Activated CD4-positive, alpha-beta T cell treated with anti-CD3 and anti-CD28 coated beads for 36 hours (primary cell): ENCODE measurements at regions not wholly inside any gene's neighbourhood (a gene's known extent, or its start where the extent isn't known, plus 50 kb on each side); places are given as distances from the start of the nearest gene placed in this dataset.
"Not testable (repeated sequence)": the region's sequence is repeated elsewhere in the genome, so short reads cannot be mapped to it uniquely, and the experiment has no call there.

Experiments used
- ATAC-seq: fragments of 200-7000 bp; cut with Tn5 transposase; one replicate; pipeline ENCODE4 v1.10.0; 2021; ENCODE audit warnings: mild to moderate bottlenecking, moderate library complexity
- CTCF ChIA-PET: fragments of 350-600 bp; sonication (Branson Sonifier 250); formaldehyde crosslinking; loops from one replicate; lab custom pipeline; 2021; ENCODE audit warnings: antibody characterized with exemption; lab: Charles Lee
- POLR2A ChIA-PET: fragments of 350-600 bp; sonication (Branson Sonifier 250); formaldehyde crosslinking; loops from one replicate; lab custom pipeline; 2021; ENCODE audit warnings: antibody characterized with exemption, inconsistent platforms; lab: Charles Lee
- DNase-seq: peaks from one replicate; pipeline ENCODE4 v3.0.0-alpha.2; 2020
- H3K27ac Mint-ChIP-seq: one replicate; pipeline ENCODE4 v1.8.0; 2021; ENCODE audit warnings: mixed read lengths
- H3K27me3 Mint-ChIP-seq: one replicate; pipeline ENCODE4 v1.8.0; 2021; ENCODE audit warnings: mixed read lengths
- H3K36me3 Mint-ChIP-seq: one replicate; pipeline ENCODE4 v1.8.0; 2021; ENCODE audit warnings: low read depth, mixed read lengths
- H3K4me1 Mint-ChIP-seq: one replicate; pipeline ENCODE4 v1.8.0; 2021; ENCODE audit warnings: mixed read lengths
- H3K4me3 Mint-ChIP-seq: one replicate; pipeline ENCODE4 v1.8.0; 2021; ENCODE audit warnings: mild to moderate bottlenecking, moderate library complexity, mixed read lengths
- H3K9me3 Mint-ChIP-seq: one replicate; pipeline ENCODE4 v1.8.0; 2021; ENCODE audit warnings: low read depth, mixed read lengths
- intact Hi-C, 2 experiments: fragments of 100-400 bp; cut with DNase I in 1 of 2; cut with micrococcal nuclease in 1 of 2; formaldehyde crosslinking; loops; one replicate each; pipeline versions ENCODE4 v1.14.2 to v1.15.1; 2022 to 2024; cut with DNase I, micrococcal nuclease

- Mint-ChIP-seq H3K27me3 (no peaks in the 10 kb centered on the region), H3K4me3 (no peak overlapping the region), H3K36me3 (no peaks in the 10 kb centered on the region), H3K9me3 (peaks cover 4% of the 10 kb centered on the region), H3K4me1 (no peaks in the 10 kb centered on the region), H3K27ac (no peak overlapping the region)
- ATAC-seq, result no peak
- POLR2A ChIA-PET, result no interaction called here
- CTCF ChIA-PET, result interaction anchor here (0.7 kb wide), 1 partner anchor 430 kb away, joined by 3 read pairs; no protein-coding TSS in a partner anchor
- intact Hi-C loops, result no loop called here
- no peak for DNase-seq
These were observed 276.8 kb upstream of the GRM3 start for GRCh38 chr7:86366946-86367345.

- CTCF ChIA-PET, H3K36me3 Mint-ChIP-seq, H3K27ac Mint-ChIP-seq, H3K9me3 Mint-ChIP-seq, H3K27me3 Mint-ChIP-seq, DNase-seq, intact Hi-C loops, ATAC-seq, POLR2A ChIA-PET, H3K4me3 Mint-ChIP-seq, H3K4me1 Mint-ChIP-seq: not testable (repeated sequence)
These were observed 303.3 kb upstream of the GRM3 start for GRCh38 chr7:86340407-86340806.

GRCh38 chr7:86339051-86339450 is 304.7 kb upstream of the GRM3 start:
- Mint-ChIP-seq H3K36me3 (no peaks in the 10 kb centered on the region), H3K4me1 (no peaks in the 10 kb centered on the region), H3K9me3 (peaks cover 2% of the 10 kb centered on the region), H3K27me3 (no peaks in the 10 kb centered on the region), H3K27ac (no peak overlapping the region), H3K4me3 (no peak overlapping the region)
- CTCF ChIA-PET, result no interaction called here
- POLR2A ChIA-PET, result no interaction called here
- intact Hi-C loops, result no loop called here
- DNase-seq, result no peak
- no peak for ATAC-seq

- Mint-ChIP-seq H3K9me3 (no peaks in the 10 kb centered on the region), H3K36me3 (no peaks in the 10 kb centered on the region), H3K4me1 (no peaks in the 10 kb centered on the region), H3K27me3 (no peaks in the 10 kb centered on the region), H3K27ac (no peak overlapping the region), H3K4me3 (no peak overlapping the region)
- ATAC-seq (no peak), DNase-seq (no peak)
- POLR2A ChIA-PET, result no interaction called here
- intact Hi-C loops, result no loop called here
- CTCF ChIA-PET, result interaction anchor here (0.6 kb wide), 1 partner anchor 23 kb away, joined by 3 read pairs; no protein-coding TSS in a partner anchor
These were observed 314.8 kb upstream of the GRM3 start for GRCh38 chr7:86328801-86329433.

GRCh38 chr7:86326847-86327246 is 316.9 kb upstream of the GRM3 start:
- Mint-ChIP-seq H3K9me3 (no peaks in the 10 kb centered on the region), H3K4me3 (no peak overlapping the region), H3K27me3 (no peaks in the 10 kb centered on the region), H3K36me3 (no peaks in the 10 kb centered on the region), H3K27ac (no peak overlapping the region), H3K4me1 (no peaks in the 10 kb centered on the region)
- ChIA-PET CTCF (no interaction called here), POLR2A (no interaction called here)
- no peak for ATAC-seq
- intact Hi-C loops, result no loop called here
- DNase-seq, result no peak

GRCh38 chr7:86320889-86321288 is 322.8 kb upstream of the GRM3 start:
- intact Hi-C loops, result no loop called here
- DNase-seq, result no peak
- Mint-ChIP-seq H3K9me3 (peaks cover 1% of the 10 kb centered on the region), H3K36me3 (no peaks in the 10 kb centered on the region), H3K27me3 (no peaks in the 10 kb centered on the region), H3K4me1 (no peaks in the 10 kb centered on the region), H3K27ac (no peak overlapping the region), H3K4me3 (no peak overlapping the region)
- ChIA-PET CTCF (no interaction called here), POLR2A (no interaction called here)
- ATAC-seq, result no peak

GRCh38 chr7:86320341-86320740 is 323.4 kb upstream of the GRM3 start:
- Mint-ChIP-seq H3K27ac (no peak overlapping the region), H3K36me3 (no peaks in the 10 kb centered on the region), H3K4me1 (no peaks in the 10 kb centered on the region), H3K27me3 (no peaks in the 10 kb centered on the region), H3K4me3 (no peak overlapping the region), H3K9me3 (peaks cover 1% of the 10 kb centered on the region)
- ATAC-seq (no peak), DNase-seq (no peak)
- POLR2A ChIA-PET, result no interaction called here
- intact Hi-C loops, result no loop called here
- CTCF ChIA-PET, result no interaction called here

- no peaks in the 10 kb centered on the region for H3K36me3 Mint-ChIP-seq
- ChIA-PET CTCF (no interaction called here), POLR2A (no interaction called here)
- ATAC-seq, result no peak
- peaks cover 3% of the 10 kb centered on the region for H3K9me3 Mint-ChIP-seq
- H3K4me3 Mint-ChIP-seq, result no peak overlapping the region
- H3K27me3 Mint-ChIP-seq, result no peaks in the 10 kb centered on the region
- no peak for DNase-seq
- H3K27ac Mint-ChIP-seq, result no peak overlapping the region
- no peaks in the 10 kb centered on the region for H3K4me1 Mint-ChIP-seq
- intact Hi-C loops, result no loop called here
These were observed 329.9 kb upstream of the GRM3 start for GRCh38 chr7:86313842-86314241.

GRCh38 chr7:86301301-86301700 is 342.4 kb upstream of the GRM3 start:
- ATAC-seq, result no peak
- no peak for DNase-seq
- Mint-ChIP-seq H3K4me1 (no peaks in the 10 kb centered on the region), H3K27ac (no peak overlapping the region), H3K4me3 (no peak overlapping the region), H3K36me3 (no peaks in the 10 kb centered on the region), H3K9me3 (no peaks in the 10 kb centered on the region), H3K27me3 (no peaks in the 10 kb centered on the region)
- CTCF ChIA-PET, result no interaction called here
- POLR2A ChIA-PET, result no interaction called here
- intact Hi-C loops, result no loop called here

GRCh38 chr7:86295526-86295925 is 348.2 kb upstream of the GRM3 start:
- Mint-ChIP-seq H3K36me3 (no peaks in the 10 kb centered on the region), H3K27ac (no peak overlapping the region), H3K4me3 (no peak overlapping the region), H3K9me3 (no peaks in the 10 kb centered on the region), H3K27me3 (no peaks in the 10 kb centered on the region), H3K4me1 (no peaks in the 10 kb centered on the region)
- POLR2A ChIA-PET, result no interaction called here
- ATAC-seq, result no peak
- CTCF ChIA-PET, result no interaction called here
- intact Hi-C loops, result no loop called here
- no peak for DNase-seq

GRCh38 chr7:86282014-86282682 is 361.6 kb upstream of the GRM3 start:
- no peak overlapping the region for H3K27ac Mint-ChIP-seq

GRCh38 chr7:86280150-86280549 is 363.6 kb upstream of the GRM3 start:
- H3K4me1 Mint-ChIP-seq, result no peaks in the 10 kb centered on the region
- H3K9me3 Mint-ChIP-seq, result peaks cover 5% of the 10 kb centered on the region
- POLR2A ChIA-PET, result no interaction called here
- CTCF ChIA-PET, result no interaction called here
- H3K27ac Mint-ChIP-seq, result no peak overlapping the region
- H3K36me3 Mint-ChIP-seq, result no peaks in the 10 kb centered on the region
- H3K27me3 Mint-ChIP-seq, result no peaks in the 10 kb centered on the region
- intact Hi-C loops, result no loop called here
- H3K4me3 Mint-ChIP-seq, result no peak overlapping the region
- DNase-seq, result no peak
- no peak for ATAC-seq

More at GRCh38 chr7:86282014-86282682, 361.6 kb upstream of the GRM3 start:
- POLR2A ChIA-PET, result no interaction called here
- H3K36me3 Mint-ChIP-seq, result no peaks in the 10 kb centered on the region
- ATAC-seq, result no peak
- CTCF ChIA-PET, result no interaction called here
- no peak overlapping the region for H3K4me3 Mint-ChIP-seq
- no peaks in the 10 kb centered on the region for H3K27me3 Mint-ChIP-seq
- peaks cover 5% of the 10 kb centered on the region for H3K9me3 Mint-ChIP-seq
- DNase-seq, result no peak
- H3K4me1 Mint-ChIP-seq, result no peaks in the 10 kb centered on the region
- intact Hi-C loops, result no loop called here
